ENCODE measurements at regions not wholly inside any gene's neighbourhood (a gene's known extent, or its start where the extent isn't known, plus 50 kb on each side); places are given as distances from the start of the nearest gene placed in this dataset.
"Not testable (repeated sequence)": the region's sequence is repeated elsewhere in the genome, so short reads cannot be mapped to it uniquely, and the experiment has no call there.

GRCh38 chr4:184965230-184966050 lies 52.9 kb upstream of the HELT start:
- H3K4me3 ChIP-seq; in situ Hi-C loops (cut with MboI); DNase-seq (ENCODE audit: extremely low read depth in 1 of 4, low spot score in 3 of 4): not testable (repeated sequence)

GRCh38 chr4:184966051-184966691 lies 52.1 kb upstream of the HELT start:
- H3K9ac ChIP-seq (ENCODE audit: insufficient read depth in 1 of 2, low read depth in 2 of 2, low read length in 2 of 2); in situ Hi-C loops (cut with MboI); POLR2A ChIA-PET; H3K4me1 ChIP-seq (replicated peaks in 1 of 2; ENCODE audit: control insufficient read depth in 2 of 2, insufficient read depth in 2 of 2, low read length in 2 of 2); FAIRE-seq; H3K9me1 ChIP-seq (ENCODE audit: control insufficient read depth, insufficient read depth, low read length); DNase-seq (ENCODE audit: extremely low read depth in 1 of 4, low spot score in 3 of 4); CTCF ChIA-PET (ENCODE audit: low intra/inter-chr PET ratio); H3K9me3 ChIP-seq (replicated peaks; ENCODE audit: control insufficient read depth, insufficient read depth, low read depth, low read length); H3K27ac ChIP-seq (ENCODE audit: extremely low read depth, low read depth, low read length); H3K79me2 ChIP-seq (ENCODE audit: control insufficient read depth, insufficient read depth, low read length); H4K20me1 ChIP-seq (replicated peaks; ENCODE audit: control insufficient read depth, insufficient read depth, low read length); H3K4me2 ChIP-seq (ENCODE audit: insufficient read depth, low read length); H3K36me3 ChIP-seq (ENCODE audit: control insufficient read depth, insufficient read depth, low read length); intact Hi-C loops (cut with micrococcal nuclease); H3K4me3 ChIP-seq; BruUV-seq (replicated peaks); ATAC-seq; H2AFZ ChIP-seq (ENCODE audit: low read depth, low read length): not testable (repeated sequence)
- H3K27me3 ChIP-seq (ENCODE audit: control insufficient read depth in 2 of 2, insufficient read depth in 2 of 2, low read length in 2 of 2): peaks cover 4 to 30% of the 10 kb centered on the region in 2 experiments
- peak; percentile 57 for TF ChIP-seq PRPF4 (IDR thresholded peaks at IDR 0.05; ENCODE audit: insufficient read depth, low read depth, low read length, poor library complexity, severe bottlenecking)
- 47% methylated on average over 20 of the region's 42 CpGs for WGBS (ENCODE audit: insufficient coverage, low coverage, missing lambda C conversion rate)

More at GRCh38 chr4:184965230-184966050, 52.9 kb upstream of the HELT start:
- H3K9ac ChIP-seq (ENCODE audit: insufficient read depth in 1 of 2, low read depth in 2 of 2, low read length in 2 of 2); H3K4me1 ChIP-seq (replicated peaks in 1 of 2; ENCODE audit: control insufficient read depth in 2 of 2, insufficient read depth in 2 of 2, low read length in 2 of 2); H4K20me1 ChIP-seq (replicated peaks; ENCODE audit: control insufficient read depth, insufficient read depth, low read length); H2AFZ ChIP-seq (ENCODE audit: low read depth, low read length); H3K79me2 ChIP-seq (ENCODE audit: control insufficient read depth, insufficient read depth, low read length); H3K36me3 ChIP-seq (ENCODE audit: control insufficient read depth, insufficient read depth, low read length); CTCF ChIA-PET (ENCODE audit: low intra/inter-chr PET ratio); POLR2A ChIA-PET; FAIRE-seq; BruUV-seq (replicated peaks); H3K27ac ChIP-seq (ENCODE audit: extremely low read depth, low read depth, low read length); H3K4me2 ChIP-seq (ENCODE audit: insufficient read depth, low read length); H3K9me3 ChIP-seq (replicated peaks; ENCODE audit: control insufficient read depth, insufficient read depth, low read depth, low read length); H3K9me1 ChIP-seq (ENCODE audit: control insufficient read depth, insufficient read depth, low read length); intact Hi-C loops (cut with micrococcal nuclease); ATAC-seq: not testable (repeated sequence)
- WGBS (ENCODE audit: insufficient coverage, low coverage, missing lambda C conversion rate): no CpG with 5 or more reads among the region's 50 CpGs
- H3K27me3 ChIP-seq (ENCODE audit: control insufficient read depth in 2 of 2, insufficient read depth in 2 of 2, low read length in 2 of 2): peaks cover 9 to 37% of the 10 kb centered on the region in 2 experiments
- peak; percentile 18 for TF ChIP-seq PRPF4 (IDR thresholded peaks at IDR 0.05; ENCODE audit: insufficient read depth, low read depth, low read length, poor library complexity, severe bottlenecking)

DNA sequence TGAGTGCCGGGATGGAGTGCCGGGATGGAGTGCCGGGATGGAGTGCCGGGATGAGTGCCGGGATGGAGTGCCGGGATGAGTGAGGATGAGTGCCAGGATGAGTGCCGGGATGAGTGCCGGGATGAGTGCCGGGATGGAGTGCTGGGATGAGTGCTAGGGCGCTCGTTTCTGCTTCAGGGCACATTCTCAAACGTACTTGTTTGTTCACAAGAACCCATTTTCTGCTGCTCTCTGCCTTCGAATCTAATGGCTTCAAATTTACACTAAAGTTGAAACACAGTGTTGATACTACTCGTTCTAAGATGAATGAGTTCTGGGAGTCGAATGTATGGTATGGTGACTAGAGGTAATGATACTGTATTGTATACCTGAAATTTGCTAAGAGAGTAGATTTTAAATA lies 50.6 kb upstream of the HELT start:
- H3K4me1 ChIP-seq (replicated peaks in 1 of 2; ENCODE audit: control insufficient read depth in 2 of 2, insufficient read depth in 2 of 2, low read length in 2 of 2); H3K9ac ChIP-seq (ENCODE audit: insufficient read depth in 1 of 2, low read depth in 2 of 2, low read length in 2 of 2); in situ Hi-C loops (cut with MboI); H3K4me3 ChIP-seq; H3K79me2 ChIP-seq (ENCODE audit: control insufficient read depth, insufficient read depth, low read length); H2AFZ ChIP-seq (ENCODE audit: low read depth, low read length); ATAC-seq; FAIRE-seq; intact Hi-C loops (cut with micrococcal nuclease); H3K9me1 ChIP-seq (ENCODE audit: control insufficient read depth, insufficient read depth, low read length); POLR2A ChIA-PET; H3K9me3 ChIP-seq (replicated peaks; ENCODE audit: control insufficient read depth, insufficient read depth, low read depth, low read length); H3K4me2 ChIP-seq (ENCODE audit: insufficient read depth, low read length); H3K36me3 ChIP-seq (ENCODE audit: control insufficient read depth, insufficient read depth, low read length); BruUV-seq (replicated peaks); H3K27ac ChIP-seq (ENCODE audit: extremely low read depth, low read depth, low read length); CTCF ChIA-PET (ENCODE audit: low intra/inter-chr PET ratio); H4K20me1 ChIP-seq (replicated peaks; ENCODE audit: control insufficient read depth, insufficient read depth, low read length); DNase-seq (ENCODE audit: extremely low read depth in 1 of 4, low spot score in 3 of 4): not testable (repeated sequence)
- peaks cover 0 to 33% of the 10 kb centered on the region in 2 experiments; a peak in 3 of 5 replicates for H3K27me3 ChIP-seq (ENCODE audit: control insufficient read depth in 2 of 2, insufficient read depth in 2 of 2, low read length in 2 of 2)
- WGBS (ENCODE audit: insufficient coverage, low coverage, missing lambda C conversion rate): 7% methylated on average over 10 of the region's 15 CpGs

Measured in K562 (cell line).